HG03196 (cell line): ENCODE measurements at regions not wholly inside any gene's neighbourhood (a gene's known extent, or its start where the extent isn't known, plus 50 kb on each side); places are given as distances from the start of the nearest gene placed in this dataset.
"Not testable (repeated sequence)": the region's sequence is repeated elsewhere in the genome, so short reads cannot be mapped to it uniquely, and the experiment has no call there.

Experiments used
- ATAC-seq: cut with Tn5 transposase; IDR thresholded peaks from one replicate; pipeline ENCODE4 v1.9.1; 2021; ENCODE audit not compliant: unreplicated experiment

DNA sequence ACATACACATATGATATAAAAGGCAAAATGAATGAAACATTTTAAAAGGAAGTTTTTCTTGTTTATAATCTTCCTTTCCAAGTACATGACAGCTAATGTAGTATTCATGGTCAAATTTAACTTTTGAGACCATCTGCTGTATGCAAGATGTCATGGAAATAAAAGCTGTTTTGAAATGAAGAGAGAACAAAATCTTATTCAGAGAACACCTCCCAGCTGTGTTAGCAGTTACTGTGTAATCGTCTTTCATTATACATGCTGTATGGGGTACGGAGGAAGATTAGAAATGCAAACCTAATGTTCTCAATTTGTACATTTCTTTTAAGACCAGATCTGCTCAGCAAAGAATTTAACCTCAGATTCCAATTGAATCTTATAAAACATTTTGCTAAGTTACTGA lies 1182.3 kb downstream of the OTOL1 start:
- no peak for ATAC-seq

DNA sequence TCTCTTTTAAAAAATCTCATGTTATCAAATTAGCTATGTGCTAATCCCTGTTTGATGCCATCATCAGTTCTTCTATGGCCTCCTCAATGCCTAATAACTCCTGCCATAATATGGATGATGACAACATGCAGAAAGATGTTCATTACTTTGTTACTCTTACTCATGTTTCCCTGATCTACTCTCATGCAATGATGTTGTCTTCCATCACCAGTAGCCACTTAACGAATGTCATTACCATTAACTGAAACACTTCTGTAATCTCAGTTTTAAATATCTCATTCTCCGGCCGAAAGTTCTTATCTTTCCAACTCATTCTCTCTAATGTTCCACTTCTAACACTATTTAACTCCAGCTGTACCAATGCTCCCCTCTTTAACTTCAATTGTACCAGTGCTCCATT lies 1187.7 kb downstream of the OTOL1 start:
- ATAC-seq: no peak

DNA sequence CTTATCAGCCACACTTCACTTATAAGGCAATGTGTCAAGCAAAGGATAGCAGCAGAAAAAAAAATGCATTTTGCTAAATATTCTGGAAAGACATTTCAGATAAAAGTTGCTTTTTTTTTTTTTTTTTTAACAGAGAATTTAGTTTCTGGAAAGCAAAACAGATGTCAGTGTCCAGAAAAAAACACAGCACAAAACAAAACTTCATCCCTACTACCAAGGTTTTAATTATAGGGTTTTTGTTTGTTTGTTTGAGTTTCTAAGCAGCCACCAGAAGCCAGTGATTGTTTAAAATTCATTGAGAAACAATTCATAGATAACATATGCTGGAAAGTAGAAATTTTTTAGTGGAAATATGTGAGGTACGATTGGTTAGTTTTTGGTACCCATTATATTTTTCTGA lies 1202.7 kb downstream of the OTOL1 start:
- ATAC-seq: no peak

DNA sequence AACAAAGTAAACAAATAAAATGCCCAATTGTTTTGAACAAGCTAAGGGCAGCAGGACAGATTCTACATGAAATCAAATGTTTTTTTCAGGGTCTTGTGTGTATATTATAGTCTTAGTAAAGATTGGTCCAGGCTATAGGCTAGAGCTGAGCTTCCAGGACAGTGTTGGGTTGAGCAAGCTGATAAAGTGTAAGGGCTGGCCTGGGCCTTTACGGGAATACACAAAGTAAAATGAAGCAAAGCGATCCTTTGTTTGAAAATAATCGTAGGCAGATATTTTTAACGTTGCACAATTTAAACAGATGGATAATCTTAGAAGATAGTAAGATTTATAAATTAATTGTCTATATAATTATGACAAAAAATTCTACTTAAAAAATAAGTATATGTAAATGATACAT lies 1204.6 kb downstream of the OTOL1 start:
- no peak for ATAC-seq

DNA sequence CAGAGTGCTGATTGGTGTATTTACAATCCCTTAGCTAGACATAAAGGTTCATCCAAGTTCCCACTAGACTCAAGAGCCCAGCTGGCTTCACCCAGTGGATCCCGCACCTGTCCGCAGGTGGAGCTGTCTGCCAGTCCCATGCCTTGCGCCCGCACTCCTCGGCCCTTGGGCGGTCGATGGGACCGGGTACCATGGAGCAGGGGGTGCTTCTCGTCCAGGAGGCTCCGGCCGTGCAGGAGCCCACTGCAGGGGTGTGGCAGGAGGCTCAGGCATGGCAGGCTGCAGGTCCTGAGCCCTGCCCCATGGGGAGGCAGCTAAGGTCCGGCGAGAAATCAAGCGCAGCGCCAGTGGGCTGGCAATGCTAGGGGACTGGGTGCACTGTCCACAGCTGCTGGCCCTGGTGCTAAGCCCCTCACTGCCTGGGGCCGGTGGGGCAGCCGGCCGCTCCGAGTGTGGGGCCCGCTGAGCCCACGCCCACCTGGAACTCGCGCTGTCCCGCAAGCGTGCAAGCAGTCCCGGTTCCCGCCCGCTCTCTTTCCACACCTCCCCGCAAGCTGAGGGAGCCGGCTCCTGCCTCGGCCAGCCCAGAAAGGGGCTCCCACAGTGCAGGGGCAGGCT lies 1206.3 kb downstream of the OTOL1 start:
- no peak for ATAC-seq

DNA sequence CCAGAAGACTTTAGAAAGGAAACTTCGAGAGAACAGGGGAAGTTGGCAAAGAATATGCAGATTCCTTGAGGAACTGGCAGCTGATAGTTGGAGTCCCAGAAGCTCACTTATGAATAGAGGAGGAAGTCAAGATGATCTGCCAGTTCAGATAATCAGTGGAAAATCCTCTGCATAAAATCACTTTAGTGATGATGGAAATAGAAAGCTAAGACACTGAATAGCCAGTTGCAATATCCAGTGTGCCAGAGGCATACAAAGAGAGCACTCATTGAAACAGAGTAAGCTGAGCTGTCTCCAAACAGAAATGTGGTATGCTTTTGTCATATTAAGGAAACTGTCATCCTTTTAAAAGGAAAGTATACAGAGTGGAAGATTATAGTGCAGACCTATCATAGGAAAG lies 1207.6 kb downstream of the OTOL1 start:
- ATAC-seq: no peak

DNA sequence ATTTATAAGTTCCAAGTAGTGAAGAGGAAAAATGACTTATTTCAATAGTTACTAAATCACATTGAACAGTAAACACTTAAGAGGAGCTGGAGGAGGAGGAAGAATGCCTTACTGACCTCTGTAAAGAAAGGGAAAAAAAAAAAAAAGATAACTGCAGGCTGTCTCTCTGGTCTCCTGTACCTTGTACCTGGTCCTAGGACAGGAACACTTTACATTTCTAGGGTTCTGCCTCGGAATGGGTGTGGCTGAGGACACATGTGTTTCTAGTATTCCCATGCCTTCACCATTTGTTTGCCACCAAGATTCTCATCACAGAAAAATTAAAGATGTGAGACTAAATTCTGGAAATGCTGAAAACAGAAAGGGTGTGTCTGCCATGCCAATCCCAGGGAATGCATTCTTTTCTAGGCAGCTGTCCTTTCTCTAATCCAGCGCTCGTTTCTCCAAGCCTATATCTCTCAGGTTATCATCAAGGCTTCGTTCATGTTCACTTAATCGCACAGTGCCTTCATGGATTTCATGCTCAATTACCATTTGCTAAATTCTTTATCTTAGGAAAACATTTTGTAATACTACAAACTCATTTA lies 1208.3 kb downstream of the OTOL1 start:
- no peak for ATAC-seq

DNA sequence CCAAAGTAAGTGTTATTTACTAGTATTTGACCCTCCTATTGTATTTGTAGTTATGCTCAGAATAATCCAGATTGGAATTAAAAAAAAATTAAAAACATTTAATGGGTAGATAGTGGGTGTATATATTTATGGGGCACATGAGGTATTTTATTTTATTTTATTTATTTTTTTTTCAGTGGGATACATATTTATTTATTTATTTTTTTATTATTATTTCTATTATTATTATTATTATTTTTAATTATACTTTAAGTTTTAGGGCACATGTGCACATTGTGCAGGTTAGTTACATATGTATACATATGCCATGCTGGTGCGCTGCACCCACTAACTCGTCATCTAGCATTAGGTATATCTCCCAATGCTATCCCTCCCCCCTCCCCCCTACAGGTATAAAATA lies 1211.8 kb downstream of the OTOL1 start:
- ATAC-seq: not testable (repeated sequence)

DNA sequence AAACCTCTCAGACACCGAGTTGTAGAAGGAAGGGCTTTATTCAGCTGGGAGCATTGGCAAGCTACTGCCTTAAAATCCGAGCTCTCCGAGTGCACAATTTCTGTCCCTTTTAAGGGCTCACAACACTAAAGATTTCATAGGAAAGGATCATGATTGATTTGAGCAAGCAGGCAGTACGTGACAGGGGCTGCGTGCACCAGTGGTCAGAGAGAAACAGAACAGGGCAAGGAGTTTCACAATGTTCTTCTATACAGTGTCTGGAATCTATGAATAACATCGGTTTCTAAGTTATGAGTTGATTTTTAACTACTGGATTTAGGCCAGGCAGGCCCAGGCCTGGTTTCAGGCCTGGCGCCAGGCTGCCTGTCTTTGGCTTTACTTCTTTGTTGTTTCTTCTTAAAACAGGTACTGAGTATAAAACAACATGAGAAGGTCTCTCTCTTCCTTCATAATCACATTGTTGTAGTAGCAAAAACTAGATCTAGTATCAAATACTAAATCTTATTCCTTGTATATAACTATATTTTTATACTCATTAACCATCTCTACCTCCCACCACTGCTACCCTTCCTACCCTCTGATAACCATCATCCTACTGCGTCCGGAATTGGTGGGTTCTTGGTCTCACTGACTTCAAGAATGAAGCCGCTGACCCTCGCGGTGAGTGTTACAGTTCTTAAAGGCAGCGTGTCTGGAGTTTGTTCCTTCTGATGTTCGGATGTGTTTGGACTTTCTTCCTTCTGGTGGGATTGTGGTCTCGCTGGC lies 1212.5 kb downstream of the OTOL1 start:
- not testable (repeated sequence) for ATAC-seq

DNA sequence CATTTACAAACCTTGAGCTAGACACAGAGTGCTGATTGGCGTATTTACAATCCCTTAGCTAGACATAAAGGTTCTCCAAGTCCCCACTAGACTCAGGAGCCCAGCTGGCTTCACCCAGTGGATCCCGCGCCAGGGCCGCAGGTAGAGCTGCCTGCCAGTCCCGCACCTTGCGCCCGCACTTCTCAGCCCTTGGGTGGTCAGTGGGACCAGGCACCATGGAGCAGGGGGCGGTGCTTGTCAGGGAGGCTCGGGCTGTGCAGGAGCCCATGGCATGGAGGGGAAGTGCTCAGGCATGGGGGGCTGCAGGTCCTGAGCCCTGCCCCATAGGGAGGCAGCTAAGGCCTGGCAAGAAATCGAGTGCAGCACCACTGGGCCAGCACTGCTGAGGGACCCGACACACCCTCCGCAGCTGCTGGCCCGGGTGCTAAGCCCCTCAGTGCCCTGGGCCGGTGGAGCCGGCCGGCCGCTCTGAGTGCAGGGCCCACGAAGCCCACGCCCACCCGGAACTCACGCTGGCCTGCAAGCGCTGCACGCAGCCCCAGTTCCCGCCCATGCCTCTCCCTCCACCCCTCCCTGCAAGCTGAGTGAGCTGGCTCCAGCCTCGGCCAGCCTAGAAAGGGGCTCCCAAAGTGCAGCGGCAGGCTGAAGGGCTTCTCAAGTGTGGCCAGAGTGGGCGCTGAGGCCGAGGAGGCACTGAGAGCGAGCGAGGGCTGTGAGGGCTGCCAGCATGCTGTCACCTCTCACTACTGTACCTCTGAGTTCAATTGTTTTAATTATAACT lies 1213.9 kb downstream of the OTOL1 start:
- no peak for ATAC-seq

DNA sequence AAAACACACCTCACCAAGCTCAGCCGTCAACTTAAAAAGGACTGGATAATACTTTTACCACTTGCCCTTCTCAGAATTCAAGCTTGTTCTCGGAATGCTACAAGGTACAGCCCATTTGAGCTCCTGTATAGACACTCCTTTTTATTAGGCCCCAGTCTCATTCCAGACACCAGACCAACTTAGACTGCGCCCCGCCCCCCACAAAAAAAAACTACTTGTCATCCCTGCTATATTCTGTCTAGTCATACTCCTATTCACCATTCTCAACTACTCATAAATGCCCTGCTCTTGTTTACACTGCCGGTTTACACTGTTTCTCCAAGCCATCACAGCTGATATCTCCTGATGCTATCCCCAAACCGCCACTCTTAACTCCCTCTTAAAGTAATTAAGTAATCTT lies 1220.5 kb downstream of the OTOL1 start:
- not testable (repeated sequence) for ATAC-seq

DNA sequence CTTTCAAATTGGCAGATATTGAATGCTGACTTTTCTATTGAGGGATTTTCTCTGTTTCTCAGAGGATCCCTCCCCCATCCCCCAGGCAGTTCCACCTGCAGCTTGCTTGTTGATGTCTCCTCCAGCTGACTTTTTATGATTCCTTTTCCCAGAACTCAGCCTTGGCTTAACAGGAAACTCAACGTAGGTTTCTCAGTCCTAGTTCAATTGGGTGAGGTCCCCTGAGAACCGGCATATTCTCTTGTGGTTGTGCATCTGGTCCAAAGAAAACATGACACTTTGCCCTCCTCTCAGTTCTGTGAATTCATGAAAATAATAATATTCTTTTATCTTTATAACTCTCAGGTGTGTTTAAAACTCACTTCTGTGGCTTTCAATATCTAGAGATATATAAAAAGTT lies 1222.1 kb downstream of the OTOL1 start:
- no peak for ATAC-seq

DNA sequence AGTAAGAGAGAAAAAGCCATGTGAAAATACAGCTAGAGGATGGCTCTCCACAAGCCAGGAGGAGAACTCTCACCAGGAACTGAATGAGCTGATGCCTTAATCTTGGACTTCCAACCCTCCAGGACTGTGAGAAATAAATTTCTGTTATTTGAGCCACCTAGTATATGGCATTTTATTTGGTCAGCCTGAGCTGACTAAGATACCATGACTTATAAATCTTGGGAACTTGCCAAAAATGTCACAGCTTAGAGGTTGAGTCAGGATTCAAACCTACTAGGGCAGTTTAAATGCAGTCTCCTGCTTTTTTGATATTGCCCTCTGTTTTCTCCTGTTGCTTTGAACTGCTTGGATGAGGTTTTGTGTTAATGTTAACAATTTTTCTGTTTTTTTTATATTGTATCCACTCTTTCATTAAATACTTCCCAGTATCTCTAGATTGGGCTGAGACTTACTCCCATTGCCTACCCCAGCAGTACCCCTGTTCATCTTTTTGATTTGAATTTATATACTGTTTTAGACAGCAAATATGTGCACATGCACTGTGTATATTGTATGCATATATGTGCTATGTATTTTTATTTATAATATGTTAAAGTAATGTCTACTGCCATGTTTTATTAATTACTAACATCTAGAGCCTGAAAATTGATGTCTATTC lies 1223.2 kb downstream of the OTOL1 start:
- ATAC-seq: no peak

DNA sequence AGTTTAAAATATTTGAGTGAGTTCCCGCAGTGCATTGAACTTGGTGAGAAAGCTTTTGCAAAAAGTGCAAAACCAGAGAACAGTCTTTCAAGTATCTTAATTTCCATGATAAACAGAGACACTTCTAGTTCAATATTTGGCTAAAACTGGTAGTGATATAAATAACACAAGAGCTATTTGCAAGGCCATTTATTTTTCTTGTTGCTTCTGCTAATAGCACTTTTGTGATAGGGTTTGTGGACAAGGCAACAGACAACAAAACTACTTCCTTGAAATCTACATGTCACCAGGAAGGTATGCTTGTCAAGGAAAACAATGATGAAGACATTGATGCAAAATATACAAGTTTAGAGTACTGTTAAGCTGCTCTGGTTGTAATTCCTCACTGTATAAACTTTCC lies 1225.1 kb downstream of the OTOL1 start:
- ATAC-seq: no peak

DNA sequence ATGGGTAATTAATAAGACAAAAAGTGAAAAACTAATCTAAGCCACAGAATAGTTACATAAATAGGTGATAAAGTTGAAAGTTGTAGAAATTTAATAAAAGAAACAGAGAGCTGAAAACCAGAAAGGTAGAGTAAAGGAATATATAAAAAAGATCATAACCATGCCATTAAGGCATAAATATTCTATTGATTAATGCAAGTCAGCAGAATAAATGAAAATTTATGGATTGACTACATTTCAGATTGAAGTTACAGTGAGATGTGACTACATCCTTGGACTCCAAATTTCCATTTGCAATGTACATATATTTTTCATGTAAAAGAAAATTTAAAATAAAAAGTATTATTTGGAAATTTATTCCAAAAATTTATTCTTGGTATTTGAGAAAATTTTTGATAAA lies 1225.7 kb downstream of the OTOL1 start:
- no peak for ATAC-seq

DNA sequence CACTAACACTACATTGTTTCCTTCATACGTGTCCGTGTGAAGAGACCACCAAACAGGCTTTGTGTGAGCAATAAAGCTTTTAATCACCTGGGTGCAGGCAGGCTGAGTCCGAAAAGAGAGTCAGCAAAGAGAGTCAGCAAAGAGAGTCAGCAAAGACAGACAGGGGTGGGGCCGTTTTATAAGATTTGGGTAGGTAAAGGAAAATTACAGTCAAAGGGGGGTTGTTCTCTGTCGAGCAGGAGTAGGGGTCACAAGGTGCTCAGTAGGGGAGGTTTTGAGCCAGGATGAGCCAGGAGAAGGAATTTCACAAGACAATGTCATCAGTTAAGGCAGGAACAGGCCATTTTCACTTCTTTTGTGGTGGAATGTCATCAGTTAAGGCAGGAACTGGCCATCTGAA lies 1226.2 kb downstream of the OTOL1 start:
- not testable (repeated sequence) for ATAC-seq

DNA sequence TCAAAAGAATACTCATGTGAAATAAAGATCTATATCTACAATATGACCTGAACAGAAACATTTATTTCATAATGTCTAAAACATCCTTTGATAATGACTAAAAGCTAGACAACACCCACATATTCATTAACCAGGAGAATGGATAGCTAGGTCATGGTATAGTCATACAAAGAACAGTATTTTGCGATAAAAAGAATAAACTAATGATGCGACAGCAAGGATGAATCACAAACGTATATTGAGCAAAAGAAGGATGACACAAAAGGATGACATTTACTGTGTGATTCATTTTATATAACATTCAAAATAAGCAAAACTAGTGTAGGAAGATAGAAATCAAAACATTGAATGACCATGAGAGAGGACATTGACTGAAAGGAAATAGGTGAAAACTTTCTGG lies 1233.1 kb downstream of the OTOL1 start:
- ATAC-seq: no peak

DNA sequence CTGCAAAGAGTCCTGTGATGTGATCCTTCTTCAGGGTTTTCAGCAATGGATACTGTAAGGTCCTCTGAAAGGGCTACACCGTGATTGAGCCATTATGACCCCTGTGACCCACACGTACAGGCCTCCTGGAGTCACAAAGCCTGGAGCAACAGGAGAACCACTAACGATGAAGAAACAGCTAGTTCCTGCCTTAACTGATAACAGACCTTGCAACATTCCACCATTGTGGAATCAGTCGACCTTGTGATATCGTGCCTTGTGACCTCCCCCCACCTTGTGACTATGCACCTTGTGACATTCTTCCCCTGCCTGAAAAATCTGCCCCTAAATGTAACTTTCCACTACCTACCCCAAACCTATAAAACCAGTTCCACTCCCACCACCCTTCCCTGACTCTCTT lies 1235.4 kb downstream of the OTOL1 start:
- ATAC-seq: not testable (repeated sequence)

DNA sequence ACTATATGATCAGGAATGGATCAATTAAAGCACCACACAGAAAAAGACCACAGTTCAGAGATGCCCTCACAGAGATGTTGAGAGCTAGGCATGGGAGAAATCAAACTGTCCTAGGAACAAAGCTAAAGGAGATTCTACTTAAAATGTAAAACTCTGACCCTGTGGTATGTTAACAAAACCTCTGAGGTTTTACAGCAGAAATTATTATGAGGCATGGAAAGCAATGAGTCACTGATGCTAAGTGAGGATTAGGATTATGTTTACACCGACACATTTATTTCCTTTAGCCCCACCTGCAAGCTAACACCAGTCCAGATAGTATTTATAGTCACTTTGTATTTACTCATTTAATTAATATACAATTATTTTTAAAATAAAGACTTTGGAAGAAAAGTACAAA lies 1242.2 kb downstream of the OTOL1 start:
- no peak for ATAC-seq

DNA sequence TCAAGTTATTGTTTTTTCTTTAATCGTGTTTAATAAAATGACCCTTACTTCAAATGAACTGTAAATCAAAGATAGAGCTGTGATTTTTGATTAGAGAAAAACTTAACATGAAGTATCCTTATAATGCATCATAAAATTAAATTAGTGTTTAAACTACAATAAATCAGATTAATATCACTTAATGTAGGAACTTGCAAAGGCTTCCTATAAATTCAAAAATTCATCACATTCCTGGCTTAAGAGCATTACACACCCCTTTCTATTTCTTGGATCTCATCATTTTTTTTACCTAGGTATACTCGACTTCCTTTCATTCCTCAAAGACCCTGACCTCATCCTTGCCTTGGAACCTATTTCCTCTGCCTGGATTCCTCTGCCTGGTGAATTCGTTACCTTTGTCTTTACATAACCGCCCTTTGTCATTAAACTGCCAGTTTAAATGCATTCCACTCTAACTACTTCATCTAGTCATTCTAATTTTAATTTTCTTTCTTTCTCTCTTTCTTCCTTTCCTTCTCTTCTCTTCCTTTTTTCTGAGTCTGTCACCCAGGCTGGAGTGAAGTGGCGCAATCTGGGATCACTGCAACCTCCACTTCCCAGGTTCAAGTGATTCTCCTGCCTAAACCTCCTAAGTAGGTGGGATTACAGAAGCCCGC lies 1244.5 kb downstream of the OTOL1 start:
- no peak for ATAC-seq
